Loucy (cell line): ENCODE measurements at regions not wholly inside any gene's neighbourhood (a gene's known extent, or its start where the extent isn't known, plus 50 kb on each side); places are given as distances from the start of the nearest gene placed in this dataset.

Experiments used
- CTCF ChIP-seq: fragments of 200-600 bp; sonication (generic); conservative IDR thresholded peaks from 2 replicates; pipeline ENCODE4 v1.5.1; 2014; ENCODE audit warnings: mild to moderate bottlenecking, antibody characterized with exemption, low read length
- EZH2phosphoT487 ChIP-seq: fragments of 200-600 bp; IDR thresholded peaks from 2 replicates; pipeline ENCODE4 v1.6.1; 2018; ENCODE audit warnings: antibody characterized with exemption, mild to moderate bottlenecking, moderate library complexity, borderline replicate concordance

- TF ChIP-seq CTCF (no peak), EZH2phosphoT487 (no peak)
These were observed 306.0 kb downstream of the TFEC start for GRCh38 chr7:115724400-115725056.
